SK-N-SH (cell line): ENCODE measurements at regions not wholly inside any gene's neighbourhood (a gene's known extent, or its start where the extent isn't known, plus 50 kb on each side); places are given as distances from the start of the nearest gene placed in this dataset.
A peak's percentile ranks its signal among the peaks of the same experiment; 100 is the strongest.

Source experiments
- CTCF ChIA-PET: fragments of 300-600, 350-600 bp; formaldehyde crosslinking; extraction: SDS; loops from one replicate; lab custom pipeline; 2021; lab: Yijun Ruan, JAX
- POLR2A ChIA-PET: fragments of 350-600 bp; sonication (Branson Sonifier 250); formaldehyde crosslinking; extraction: SDS; loops from one replicate; lab custom pipeline; 2020; ENCODE audit warnings: antibody characterized with exemption, inconsistent platforms; lab: Yijun Ruan, JAX
- DNase-seq: peaks from one replicate; pipeline ENCODE4 v3.0.0; 2012
- H2AFZ ChIP-seq: fragments of 200-600 bp; sonication (generic); 2 replicates; pipeline ENCODE4 v1.8.1; 2016; ENCODE audit warnings: antibody characterized with exemption, mild to moderate bottlenecking, low read depth
- H3F3A ChIP-seq: fragments of 200-600 bp; sonication (generic); replicated peaks from 2 replicates; pipeline ENCODE3; 2016; ENCODE audit warnings: antibody characterized with exemption, mild to moderate bottlenecking; ENCODE audit not compliant: insufficient read depth
- H3K27ac ChIP-seq, 2 experiments: fragments of 200-500 bp in 1 of 2; fragments of 200-600 bp in 1 of 2; sonication (Bioruptor generic) in 1 of 2; sonication (generic), shearing (Covaris generic) in 1 of 2; 2 replicates each; pipeline versions ENCODE4 v1.5.1 to v1.6.1; 2014 to 2016; ENCODE audit warnings: low read depth in 2 of 2, inconsistent platforms in 1 of 2, low read length in 1 of 2, mild to moderate bottlenecking in 1 of 2, mixed read lengths in 1 of 2
- H3K27me3 ChIP-seq: fragments of 200-600 bp; sonication (generic), shearing (Covaris generic); 2 replicates; pipeline ENCODE4 v1.6.1; 2016; ENCODE audit warnings: mixed run types; ENCODE audit not compliant: insufficient read depth
- H3K36me3 ChIP-seq, 2 experiments: fragments of 200-500 bp in 1 of 2; fragments of 200-600 bp in 1 of 2; sonication (Bioruptor generic) in 1 of 2; sonication (generic) in 1 of 2; replicated peaks in 1 of 2; 2 replicates each; pipeline versions ENCODE3 to v1.5.1; 2014 to 2016; ENCODE audit warnings: low read length in 1 of 2, mild to moderate bottlenecking in 1 of 2; ENCODE audit not compliant: insufficient read depth in 2 of 2, control insufficient read depth in 1 of 2
- H3K4me1 ChIP-seq, 2 experiments: fragments of 200-500 bp in 1 of 2; fragments of 200-600 bp in 1 of 2; sonication (Bioruptor generic) in 1 of 2; sonication (generic), shearing (Covaris generic) in 1 of 2; 2 replicates each; pipeline versions ENCODE4 v1.5.1 to v1.6.1; 2014 to 2016; ENCODE audit warnings: low read depth in 1 of 2, low read length in 1 of 2, mixed run types in 1 of 2; ENCODE audit not compliant: insufficient read depth in 2 of 2, control insufficient read depth in 1 of 2
- H3K4me2 ChIP-seq: fragments of 200-600 bp; sonication (generic), shearing (Covaris generic); 2 replicates; pipeline ENCODE4 v1.6.1; 2017; ENCODE audit warnings: mixed run types
- H3K4me3 ChIP-seq, 2 experiments: fragments of 200-500 bp in 1 of 2; fragments of 200-600 bp in 1 of 2; sonication (Bioruptor generic) in 1 of 2; sonication (generic), shearing (Covaris generic) in 1 of 2; 2 replicates each; pipeline versions ENCODE4 v1.5.1 to v1.8.1; 2014 to 2016; ENCODE audit warnings: low read depth in 2 of 2, inconsistent platforms in 1 of 2, low read length in 1 of 2, mild to moderate bottlenecking in 1 of 2, mixed read lengths in 1 of 2, moderate library complexity in 1 of 2
- H3K79me2 ChIP-seq: fragments of 200-600 bp; sonication (generic); 2 replicates; pipeline ENCODE4 v1.8.1; 2017; ENCODE audit warnings: mild to moderate bottlenecking; ENCODE audit not compliant: insufficient read depth
- H3K9ac ChIP-seq: fragments of 200-600 bp; sonication (generic); 2 replicates; pipeline ENCODE4 v1.6.1; 2017; ENCODE audit warnings: mixed run types
- H3K9me2 ChIP-seq: fragments of 200-600 bp; sonication (generic); 2 replicates; pipeline ENCODE4 v1.6.1; 2017; ENCODE audit warnings: mixed run types
- H3K9me3 ChIP-seq: fragments of 200-600 bp; sonication (generic); 2 replicates; pipeline ENCODE4 v1.6.1; 2017; ENCODE audit warnings: mixed run types, mild to moderate bottlenecking, moderate library complexity
- H4K20me1 ChIP-seq: fragments of 200-600 bp; sonication (generic); 2 replicates; pipeline ENCODE4 v1.6.1; 2017; ENCODE audit warnings: mild to moderate bottlenecking, mixed run types; ENCODE audit not compliant: insufficient read depth
- CHD2 ChIP-seq: fragments of 150-350 bp; IDR thresholded peaks from 2 replicates; pipeline ENCODE4 v1.6.1; 2018; ENCODE audit warnings: low read length; ENCODE audit not compliant: partially characterized antibody
- EZH2phosphoT487 ChIP-seq: fragments of 200-600 bp; sonication (generic); IDR thresholded peaks from 2 replicates; pipeline ENCODE4 v1.6.1; 2017; ENCODE audit warnings: low read depth, mixed run types, mild to moderate bottlenecking, antibody characterized with exemption, moderate library complexity, borderline replicate concordance
- FOSL2 ChIP-seq: IDR thresholded peaks from 2 replicates; pipeline ENCODE4 v1.4.0; 2012; ENCODE audit warnings: low read depth, mild to moderate bottlenecking, moderate library complexity, borderline replicate concordance
- FOXJ3 ChIP-seq: sonication (generic); formaldehyde crosslinking; IDR thresholded peaks from 2 replicates; pipeline ENCODE4 v1.5.1; 2020; ENCODE audit warnings: mild to moderate bottlenecking, missing genetic modification reagents
- GATA2 ChIP-seq: sonication (generic); formaldehyde crosslinking; IDR thresholded peaks from 2 replicates; pipeline ENCODE4 v1.5.0; 2020; ENCODE audit warnings: mild to moderate bottlenecking, missing genetic modification reagents
- MAX ChIP-seq: IDR thresholded peaks from 2 replicates; pipeline ENCODE4 v1.4.0; 2012; ENCODE audit warnings: low read depth
- POLR2AphosphoS5 ChIP-seq: IDR thresholded peaks from 2 replicates; pipeline ENCODE4 v1.6.1; 2012; ENCODE audit warnings: low read depth, low read length
- RAD21 ChIP-seq: IDR thresholded peaks from 2 replicates; pipeline ENCODE4 v1.6.1; 2012; ENCODE audit warnings: mild to moderate bottlenecking, low read length
- RCOR1 ChIP-seq: fragments of 150-350 bp; IDR thresholded peaks from 2 replicates; pipeline ENCODE4 v1.6.1; 2017; ENCODE audit warnings: antibody characterized with exemption, low read length
- REST ChIP-seq: IDR thresholded peaks from 2 replicates; pipeline ENCODE4 v1.6.1; 2012; ENCODE audit warnings: mild to moderate bottlenecking, low read depth, low read length, moderate library complexity
- SMC3 ChIP-seq: IDR thresholded peaks from 2 replicates; pipeline ENCODE4 v1.6.1; 2012; ENCODE audit warnings: low read depth, low read length, improper control_type of control experiment
- WGBS: methylation state at CpG from one replicate; pipeline ENCODE4 v1.1.6; 2017; ENCODE audit warnings: low lambda C conversion rate; 5-methylcytosine and 5-hydroxymethylcytosine counted together
- TF ChIP-seq, protein P1 (sequence below): fragments of 150-350 bp; IDR thresholded peaks from 2 replicates; pipeline ENCODE4 v1.6.1; 2017; ENCODE audit warnings: antibody characterized with exemption, low read length, low read depth, borderline replicate concordance
- TF ChIP-seq, protein P2 (sequence below): IDR thresholded peaks from 2 replicates; pipeline ENCODE4 v1.4.0; 2012; ENCODE audit warnings: low read depth, borderline replicate concordance
- TF ChIP-seq, protein P3 (sequence below): fragments of 150-350 bp; IDR thresholded peaks from 2 replicates; pipeline ENCODE4 v1.6.1; 2016; ENCODE audit warnings: mild to moderate bottlenecking, low read depth, low read length

- Histone ChIP-seq H3K4me1 (peaks cover 6 to 14% of the 10 kb centered on the region in 2 experiments; a peak in 3 of 4 replicates), H3K79me2 (peaks cover 10% of the 10 kb centered on the region), H2AFZ (no peak overlapping the region), H3K9me3 (no peaks in the 10 kb centered on the region), H3K9ac (no peak overlapping the region), H3K4me2 (peak overlapping the region; percentile 97; the same call in 1 of the 2 replicates), H4K20me1 (no peaks in the 10 kb centered on the region), H3K4me3 (no peak overlapping the region), H3K9me2 (no peaks in the 10 kb centered on the region), H3K36me3 (no peaks in the 10 kb centered on the region), H3F3A (peaks cover 13% of the 10 kb centered on the region), H3K27ac (no peak overlapping the region), H3K27me3 (no peaks in the 10 kb centered on the region)
- POLR2A ChIA-PET = interaction anchor here (0.8 to 2.6 kb wide), 3 partner anchors 42 to 130 kb away, joined by 5 to 14 read pairs (median 6); partner anchors contain the start of gene TRIM13
- TF ChIP-seq RAD21 = no peak
- no peak for TF ChIP-seq SMC3
- TF ChIP-seq CHD2 = no peak
- no peak for TF ChIP-seq EZH2phosphoT487
- TF ChIP-seq POLR2AphosphoS5 = no peak
- TF ChIP-seq GATA2 = no peak
- TF ChIP-seq, protein P1, sequence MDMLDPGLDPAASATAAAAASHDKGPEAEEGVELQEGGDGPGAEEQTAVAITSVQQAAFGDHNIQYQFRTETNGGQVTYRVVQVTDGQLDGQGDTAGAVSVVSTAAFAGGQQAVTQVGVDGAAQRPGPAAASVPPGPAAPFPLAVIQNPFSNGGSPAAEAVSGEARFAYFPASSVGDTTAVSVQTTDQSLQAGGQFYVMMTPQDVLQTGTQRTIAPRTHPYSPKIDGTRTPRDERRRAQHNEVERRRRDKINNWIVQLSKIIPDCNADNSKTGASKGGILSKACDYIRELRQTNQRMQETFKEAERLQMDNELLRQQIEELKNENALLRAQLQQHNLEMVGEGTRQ = no peak
- no peak for TF ChIP-seq MAX
- TF ChIP-seq REST = no peak
- no peak for TF ChIP-seq RCOR1
- TF ChIP-seq, protein P2, sequence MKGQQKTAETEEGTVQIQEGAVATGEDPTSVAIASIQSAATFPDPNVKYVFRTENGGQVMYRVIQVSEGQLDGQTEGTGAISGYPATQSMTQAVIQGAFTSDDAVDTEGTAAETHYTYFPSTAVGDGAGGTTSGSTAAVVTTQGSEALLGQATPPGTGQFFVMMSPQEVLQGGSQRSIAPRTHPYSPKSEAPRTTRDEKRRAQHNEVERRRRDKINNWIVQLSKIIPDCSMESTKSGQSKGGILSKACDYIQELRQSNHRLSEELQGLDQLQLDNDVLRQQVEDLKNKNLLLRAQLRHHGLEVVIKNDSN = no peak
- TF ChIP-seq FOXJ3 = no peak
- TF ChIP-seq FOSL2 = no peak
- TF ChIP-seq, protein P3, sequence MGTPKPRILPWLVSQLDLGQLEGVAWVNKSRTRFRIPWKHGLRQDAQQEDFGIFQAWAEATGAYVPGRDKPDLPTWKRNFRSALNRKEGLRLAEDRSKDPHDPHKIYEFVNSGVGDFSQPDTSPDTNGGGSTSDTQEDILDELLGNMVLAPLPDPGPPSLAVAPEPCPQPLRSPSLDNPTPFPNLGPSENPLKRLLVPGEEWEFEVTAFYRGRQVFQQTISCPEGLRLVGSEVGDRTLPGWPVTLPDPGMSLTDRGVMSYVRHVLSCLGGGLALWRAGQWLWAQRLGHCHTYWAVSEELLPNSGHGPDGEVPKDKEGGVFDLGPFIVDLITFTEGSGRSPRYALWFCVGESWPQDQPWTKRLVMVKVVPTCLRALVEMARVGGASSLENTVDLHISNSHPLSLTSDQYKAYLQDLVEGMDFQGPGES = no peak
- DNase-seq = no peak
- CTCF ChIA-PET = interaction anchor here (0.7 to 3.3 kb wide), 7 partner anchors 10 to 151 kb away, joined by 3 to 18 read pairs (median 4); partner anchors contain the start of gene TRIM13
- WGBS = 98% methylated on average over 45 of the region's 51 CpGs
These were observed 111.9 kb downstream of the KCNRG start for GRCh38 chr13:50126993-50127725.
